Panc1 (cell line): ENCODE measurements at regions not wholly inside any gene's neighbourhood (a gene's known extent, or its start where the extent isn't known, plus 50 kb on each side); places are given as distances from the start of the nearest gene placed in this dataset.

Experiments used
- POLR2AphosphoS5 ChIP-seq: IDR thresholded peaks from 2 replicates; pipeline ENCODE4 v1.6.1; 2012; ENCODE audit warnings: mild to moderate bottlenecking, low read depth, low read length, moderate library complexity
- SIN3A ChIP-seq: IDR thresholded peaks from 2 replicates; pipeline ENCODE4 v1.6.1; 2012; ENCODE audit warnings: low read depth, mild to moderate bottlenecking, low read length, moderate library complexity, borderline replicate concordance; ENCODE audit not compliant: insufficient read depth
- TF ChIP-seq, protein P1 (sequence below), 2 experiments: IDR thresholded peaks; 2 replicates each; pipeline ENCODE4 v1.6.1; 2011 to 2012; ENCODE audit warnings: low read depth in 2 of 2, control low read depth in 1 of 2, low read length in 1 of 2, mild to moderate bottlenecking in 1 of 2, moderate library complexity in 1 of 2; ENCODE audit not compliant: insufficient read depth in 1 of 2
- TF ChIP-seq, protein P2 (sequence below): fragments of 450-650 bp; IDR thresholded peaks from 2 replicates; pipeline ENCODE4 v1.5.1; 2017; ENCODE audit warnings: mild to moderate bottlenecking

DNA sequence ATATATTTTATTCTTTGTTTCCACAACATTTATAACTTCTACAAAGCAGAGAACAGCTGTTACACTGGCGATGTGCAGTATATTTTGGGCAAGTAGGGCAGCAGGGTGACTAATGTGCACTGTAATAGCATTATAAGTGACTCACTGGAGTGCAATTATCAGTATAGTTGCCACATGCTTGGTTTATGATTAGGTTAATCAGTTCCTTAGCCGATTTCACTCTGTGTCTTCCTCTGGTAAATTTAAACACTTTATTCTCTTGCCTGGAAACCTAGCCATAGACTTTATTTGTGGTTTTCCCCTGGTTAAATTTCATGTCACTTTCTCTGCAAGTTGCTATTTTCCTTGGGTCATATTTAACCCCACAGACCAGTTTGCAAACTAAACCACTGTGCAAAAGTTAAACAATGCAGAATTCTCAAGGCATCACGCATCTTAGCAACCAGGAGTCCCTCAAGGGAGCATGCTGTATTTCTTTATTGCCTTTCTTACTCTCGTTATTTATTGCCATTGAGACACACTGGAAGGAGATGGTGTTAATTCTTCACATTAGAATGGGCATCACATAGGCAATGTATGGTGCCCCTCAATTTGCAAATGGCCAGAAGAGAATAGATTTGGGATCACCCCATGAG lies 690.2 kb upstream of the DPPA4 start:
- TF ChIP-seq, protein P1, sequence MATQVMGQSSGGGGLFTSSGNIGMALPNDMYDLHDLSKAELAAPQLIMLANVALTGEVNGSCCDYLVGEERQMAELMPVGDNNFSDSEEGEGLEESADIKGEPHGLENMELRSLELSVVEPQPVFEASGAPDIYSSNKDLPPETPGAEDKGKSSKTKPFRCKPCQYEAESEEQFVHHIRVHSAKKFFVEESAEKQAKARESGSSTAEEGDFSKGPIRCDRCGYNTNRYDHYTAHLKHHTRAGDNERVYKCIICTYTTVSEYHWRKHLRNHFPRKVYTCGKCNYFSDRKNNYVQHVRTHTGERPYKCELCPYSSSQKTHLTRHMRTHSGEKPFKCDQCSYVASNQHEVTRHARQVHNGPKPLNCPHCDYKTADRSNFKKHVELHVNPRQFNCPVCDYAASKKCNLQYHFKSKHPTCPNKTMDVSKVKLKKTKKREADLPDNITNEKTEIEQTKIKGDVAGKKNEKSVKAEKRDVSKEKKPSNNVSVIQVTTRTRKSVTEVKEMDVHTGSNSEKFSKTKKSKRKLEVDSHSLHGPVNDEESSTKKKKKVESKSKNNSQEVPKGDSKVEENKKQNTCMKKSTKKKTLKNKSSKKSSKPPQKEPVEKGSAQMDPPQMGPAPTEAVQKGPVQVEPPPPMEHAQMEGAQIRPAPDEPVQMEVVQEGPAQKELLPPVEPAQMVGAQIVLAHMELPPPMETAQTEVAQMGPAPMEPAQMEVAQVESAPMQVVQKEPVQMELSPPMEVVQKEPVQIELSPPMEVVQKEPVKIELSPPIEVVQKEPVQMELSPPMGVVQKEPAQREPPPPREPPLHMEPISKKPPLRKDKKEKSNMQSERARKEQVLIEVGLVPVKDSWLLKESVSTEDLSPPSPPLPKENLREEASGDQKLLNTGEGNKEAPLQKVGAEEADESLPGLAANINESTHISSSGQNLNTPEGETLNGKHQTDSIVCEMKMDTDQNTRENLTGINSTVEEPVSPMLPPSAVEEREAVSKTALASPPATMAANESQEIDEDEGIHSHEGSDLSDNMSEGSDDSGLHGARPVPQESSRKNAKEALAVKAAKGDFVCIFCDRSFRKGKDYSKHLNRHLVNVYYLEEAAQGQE (IDR thresholded peaks at IDR 0.05; ENCODE audit: insufficient read depth in 1 of 2, low read depth in 2 of 2, low read length in 1 of 2) = no peak
- TF ChIP-seq, protein P2, sequence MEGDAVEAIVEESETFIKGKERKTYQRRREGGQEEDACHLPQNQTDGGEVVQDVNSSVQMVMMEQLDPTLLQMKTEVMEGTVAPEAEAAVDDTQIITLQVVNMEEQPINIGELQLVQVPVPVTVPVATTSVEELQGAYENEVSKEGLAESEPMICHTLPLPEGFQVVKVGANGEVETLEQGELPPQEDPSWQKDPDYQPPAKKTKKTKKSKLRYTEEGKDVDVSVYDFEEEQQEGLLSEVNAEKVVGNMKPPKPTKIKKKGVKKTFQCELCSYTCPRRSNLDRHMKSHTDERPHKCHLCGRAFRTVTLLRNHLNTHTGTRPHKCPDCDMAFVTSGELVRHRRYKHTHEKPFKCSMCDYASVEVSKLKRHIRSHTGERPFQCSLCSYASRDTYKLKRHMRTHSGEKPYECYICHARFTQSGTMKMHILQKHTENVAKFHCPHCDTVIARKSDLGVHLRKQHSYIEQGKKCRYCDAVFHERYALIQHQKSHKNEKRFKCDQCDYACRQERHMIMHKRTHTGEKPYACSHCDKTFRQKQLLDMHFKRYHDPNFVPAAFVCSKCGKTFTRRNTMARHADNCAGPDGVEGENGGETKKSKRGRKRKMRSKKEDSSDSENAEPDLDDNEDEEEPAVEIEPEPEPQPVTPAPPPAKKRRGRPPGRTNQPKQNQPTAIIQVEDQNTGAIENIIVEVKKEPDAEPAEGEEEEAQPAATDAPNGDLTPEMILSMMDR = no peak
- no peak for TF ChIP-seq POLR2AphosphoS5
- no peak for TF ChIP-seq SIN3A
